GM19397 (cell line): ENCODE measurements at regions not wholly inside any gene's neighbourhood (a gene's known extent, or its start where the extent isn't known, plus 50 kb on each side); places are given as distances from the start of the nearest gene placed in this dataset.

ENCODE experiments used
- ATAC-seq: cut with Tn5 transposase; IDR thresholded peaks from one replicate; pipeline ENCODE4 v1.9.1; 2021; ENCODE audit warnings: mild to moderate bottlenecking, moderate library complexity; ENCODE audit not compliant: unreplicated experiment

DNA sequence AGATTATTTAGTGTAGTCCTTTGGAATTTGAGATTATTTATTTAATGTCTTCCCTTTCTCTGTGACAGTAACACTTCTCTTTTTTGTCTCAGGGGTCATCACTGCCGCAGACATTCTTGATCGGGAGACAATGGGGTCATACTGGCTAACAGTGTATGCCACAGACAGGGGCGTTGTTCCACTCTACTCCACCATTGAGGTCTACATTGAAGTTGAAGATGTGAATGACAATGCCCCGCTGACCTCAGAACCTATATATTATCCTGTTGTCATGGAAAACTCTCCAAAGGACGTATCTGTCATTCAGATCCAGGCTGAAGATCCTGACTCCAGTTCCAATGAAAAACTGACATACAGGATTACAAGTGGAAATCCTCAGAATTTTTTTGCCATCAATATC, 299.9 kb downstream of the FAT3 start:
- no peak for ATAC-seq

- no peak for ATAC-seq
These were observed 302.8 kb downstream of the FAT3 start for GRCh38 chr11:92527467-92527866.

- ATAC-seq: no peak
These were observed 303.4 kb downstream of the FAT3 start for GRCh38 chr11:92528001-92528400.

DNA sequence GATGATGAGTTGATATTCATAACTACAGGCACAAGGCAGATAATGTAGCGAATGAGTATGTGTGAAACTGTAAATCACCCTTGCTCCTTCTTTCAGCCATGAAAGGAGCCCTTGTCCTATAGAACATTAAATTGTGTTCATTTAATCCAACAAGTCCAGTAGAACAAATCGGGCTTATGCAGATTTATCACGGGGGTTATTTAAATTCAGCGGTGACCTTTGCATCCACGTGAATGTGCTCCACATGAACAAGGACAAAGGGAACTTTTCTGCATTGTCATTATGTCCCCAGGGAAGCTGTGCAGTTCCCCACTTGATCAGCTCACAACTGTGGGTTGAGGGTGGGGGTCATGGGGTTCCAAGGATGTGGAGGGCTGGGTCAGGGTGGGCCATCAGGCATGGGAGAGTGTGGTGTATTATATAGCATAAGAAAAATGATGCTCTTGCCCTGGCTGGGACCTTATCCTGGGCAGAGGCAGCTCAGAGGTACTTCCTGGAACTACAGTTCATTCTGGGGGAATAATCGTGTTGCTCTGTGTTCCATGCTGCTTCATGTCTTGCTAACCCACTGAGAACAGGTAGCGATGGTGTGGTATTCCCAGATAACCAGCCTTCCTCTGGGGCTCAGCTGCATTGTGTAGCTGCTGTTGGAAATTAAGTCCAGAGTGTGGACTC, 306.6 kb downstream of the FAT3 start:
- no peak for ATAC-seq

- no peak for ATAC-seq
These were observed 309.2 kb downstream of the FAT3 start for GRCh38 chr11:92533657-92534335.

DNA sequence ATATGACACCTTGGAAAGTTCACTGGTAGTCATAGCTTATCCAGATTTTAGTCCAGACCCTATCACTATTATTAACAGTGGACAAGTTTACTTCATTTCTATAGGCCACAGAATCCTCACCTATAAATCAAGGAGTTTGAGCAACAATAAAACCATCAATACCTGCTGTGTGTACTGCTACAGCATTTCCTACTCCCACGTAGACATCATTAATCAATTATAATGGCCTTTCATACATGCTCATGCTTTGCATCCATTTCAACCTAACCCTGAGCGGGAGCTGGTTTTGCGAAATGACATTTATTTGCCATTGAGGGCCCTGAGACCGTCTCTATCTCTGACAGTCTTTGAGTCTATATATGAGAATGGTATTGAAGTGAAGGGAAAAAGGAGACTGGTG, 312.3 kb downstream of the FAT3 start:
- ATAC-seq: no peak

DNA sequence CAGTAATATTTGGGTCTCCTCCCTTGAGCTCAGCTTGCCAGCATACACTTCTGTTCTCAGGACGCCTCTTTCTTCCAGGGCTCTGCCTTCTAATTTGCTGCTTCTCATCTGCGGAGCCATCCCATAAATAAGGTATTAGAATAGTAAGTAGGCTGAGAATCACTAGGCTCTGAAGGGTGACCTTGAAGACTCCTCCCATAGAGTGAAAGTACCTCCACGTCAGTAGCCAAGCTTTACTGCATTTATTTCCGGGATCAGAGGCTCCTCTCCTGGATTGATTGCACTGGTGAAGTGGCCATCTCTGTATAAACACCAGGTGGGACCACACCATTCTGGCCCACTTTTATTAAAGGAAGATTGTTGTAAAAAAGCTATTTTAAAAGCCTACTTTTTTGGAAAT, 315.5 kb downstream of the FAT3 start:
- no peak for ATAC-seq

DNA sequence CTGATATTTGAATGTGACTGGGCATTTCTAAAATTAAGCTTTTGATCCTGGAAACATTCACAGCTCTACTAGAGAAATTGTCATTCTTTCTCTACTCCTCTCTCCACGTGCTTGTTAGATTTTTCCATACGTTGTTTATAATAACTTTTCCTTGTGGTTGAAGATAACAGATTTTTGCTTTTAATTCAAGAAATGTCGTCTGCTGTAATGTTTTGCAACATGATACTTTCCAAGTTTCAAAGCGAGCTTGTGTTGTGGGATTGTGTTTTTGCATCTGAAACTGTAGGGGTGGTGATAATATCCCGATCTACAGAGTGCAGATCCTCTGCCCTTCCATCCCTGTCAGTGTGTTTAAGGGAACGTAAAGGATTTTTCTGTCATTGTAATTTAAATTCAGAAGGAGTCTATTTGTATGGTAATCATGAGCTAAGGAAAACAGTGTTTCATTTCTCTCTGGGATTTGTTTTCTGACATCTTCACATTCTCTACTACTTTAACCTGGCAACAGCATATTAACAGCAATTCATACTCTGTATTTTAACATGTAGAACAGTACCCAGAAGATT, 321.4 kb downstream of the FAT3 start:
- ATAC-seq: no peak

DNA sequence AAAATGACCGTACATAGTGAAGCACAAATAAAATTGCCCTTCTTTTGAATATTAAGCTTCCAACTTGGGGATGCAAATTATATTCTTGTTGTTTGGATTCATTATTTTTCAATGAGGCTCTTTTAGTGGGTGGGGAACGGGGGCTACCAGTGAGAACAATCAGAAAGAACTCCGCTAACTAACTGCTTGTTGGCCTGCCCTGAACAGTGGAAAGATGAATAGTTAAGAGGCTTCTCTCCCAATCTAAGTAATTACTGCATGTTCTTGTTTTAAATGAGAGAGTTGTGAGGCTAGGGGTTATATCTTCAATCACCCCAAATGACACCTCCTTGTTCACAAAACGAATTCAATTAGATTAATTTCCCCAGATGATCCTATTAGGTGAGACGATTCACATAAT, 322.0 kb downstream of the FAT3 start:
- no peak for ATAC-seq

DNA sequence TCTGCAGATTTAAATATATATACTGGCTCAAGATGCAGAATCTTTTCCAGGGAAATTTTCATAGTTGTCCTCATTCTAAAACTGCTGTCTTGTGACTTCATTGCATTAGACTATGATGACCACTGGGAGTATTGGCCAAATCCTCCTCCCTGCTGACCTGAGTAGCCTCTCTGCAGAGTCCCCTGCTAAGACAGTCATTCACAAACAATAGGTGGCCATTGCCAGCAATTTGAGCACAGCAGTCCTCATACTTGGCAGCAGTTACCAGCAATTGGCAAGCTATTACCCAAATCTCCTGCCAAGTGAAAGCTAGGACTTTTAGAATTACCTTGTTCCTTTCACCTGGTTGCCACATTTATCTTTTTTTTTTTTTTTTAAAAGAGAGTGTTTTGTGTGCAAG, 325.8 kb downstream of the FAT3 start:
- no peak for ATAC-seq

DNA sequence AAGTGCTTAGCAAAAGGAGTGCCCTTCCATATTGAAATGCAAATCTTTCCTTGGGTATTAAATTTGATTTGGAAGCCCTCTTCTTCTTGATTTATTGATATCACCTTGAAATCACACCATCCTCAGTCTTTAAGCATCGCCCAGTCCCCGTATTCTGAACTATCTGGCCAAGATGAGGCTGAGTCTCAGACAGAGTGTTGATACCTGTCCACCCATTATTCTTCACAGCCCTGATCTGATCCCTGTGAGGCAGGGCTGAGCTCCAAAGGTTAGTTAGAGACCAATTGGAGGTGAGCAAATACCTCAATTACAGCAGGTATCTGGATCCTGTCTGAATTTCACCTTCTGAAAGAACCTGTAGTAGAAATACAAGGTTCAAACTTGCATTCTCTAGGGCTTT, 326.3 kb downstream of the FAT3 start:
- ATAC-seq: no peak

DNA sequence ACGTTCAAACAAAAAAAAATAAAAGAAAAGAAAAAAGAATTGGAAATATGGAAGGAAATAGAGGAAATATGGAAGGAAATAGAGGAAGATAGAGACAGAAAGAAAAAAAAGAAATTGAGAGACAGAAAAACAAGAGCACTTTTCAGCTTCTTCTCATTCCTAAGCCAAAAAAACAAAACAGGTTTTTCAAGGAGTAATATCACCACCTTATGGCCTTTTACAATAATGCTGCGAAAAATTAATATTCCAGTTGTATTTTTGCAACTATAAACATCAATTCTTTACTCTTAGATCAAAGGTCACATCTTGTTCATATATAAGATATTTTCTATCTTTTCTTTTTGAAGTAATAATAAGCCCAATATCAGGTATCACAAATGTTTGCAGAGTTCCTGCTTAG, 328.3 kb downstream of the FAT3 start:
- no peak for ATAC-seq

DNA sequence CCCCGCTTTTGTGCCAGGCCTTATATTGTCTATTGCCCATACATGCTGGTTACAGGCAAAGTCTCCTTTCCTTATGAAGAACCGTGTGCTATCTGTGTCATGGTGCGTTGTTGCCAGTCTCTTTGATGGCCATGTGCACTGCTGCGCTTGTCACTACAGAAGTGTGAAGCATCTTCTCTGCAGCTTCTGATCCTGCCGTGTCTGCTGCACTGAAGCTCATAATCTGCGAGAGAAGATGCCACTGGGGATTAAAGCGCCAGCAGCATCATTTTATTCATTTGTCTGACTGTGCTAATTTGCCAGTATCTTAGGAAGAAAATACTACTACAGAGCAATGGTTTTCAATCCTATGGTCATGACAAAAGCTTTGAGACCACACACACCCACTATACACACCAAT, 330.1 kb downstream of the FAT3 start:
- ATAC-seq: no peak

DNA sequence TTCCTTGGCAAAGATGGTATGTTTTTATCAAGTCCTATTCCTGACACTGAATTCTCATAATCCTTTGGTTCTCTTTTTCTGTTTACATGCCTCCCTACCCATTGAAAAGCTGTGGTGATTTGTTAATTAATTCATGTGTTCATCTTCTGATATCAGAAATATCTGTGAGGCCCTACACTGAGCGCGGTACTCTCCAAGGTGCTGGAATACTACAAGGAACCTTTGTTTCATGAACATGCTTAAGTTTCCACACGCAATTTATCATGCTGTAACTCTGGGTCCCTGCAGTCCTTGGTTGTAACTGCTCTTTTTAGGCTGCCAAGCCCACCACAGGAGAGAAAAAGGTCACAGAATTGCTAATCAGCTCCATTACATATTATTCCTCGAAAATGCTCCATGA, 331.8 kb downstream of the FAT3 start:
- no peak for ATAC-seq

- ATAC-seq: no peak
These were observed 333.3 kb downstream of the FAT3 start for GRCh38 chr11:92557879-92558278.

DNA sequence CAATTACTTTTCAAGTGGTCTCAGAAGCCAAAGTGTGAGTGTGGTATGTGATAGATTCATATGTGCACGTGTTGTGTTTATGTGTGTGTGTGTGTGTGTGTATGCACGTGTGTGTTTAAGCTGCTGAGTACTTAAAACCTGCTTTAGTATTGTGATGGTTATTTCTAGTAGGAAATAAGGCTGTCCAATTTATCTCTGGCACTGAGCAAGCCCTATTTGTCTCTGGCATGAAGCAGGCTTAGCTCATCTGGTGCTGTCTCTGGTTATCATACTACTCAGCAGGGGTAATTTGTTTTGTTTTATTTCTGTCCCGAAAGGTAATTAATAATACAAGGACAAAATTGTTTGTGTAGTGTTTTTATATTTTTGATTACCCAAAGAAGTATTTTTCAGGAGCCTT, 333.7 kb downstream of the FAT3 start:
- no peak for ATAC-seq

DNA sequence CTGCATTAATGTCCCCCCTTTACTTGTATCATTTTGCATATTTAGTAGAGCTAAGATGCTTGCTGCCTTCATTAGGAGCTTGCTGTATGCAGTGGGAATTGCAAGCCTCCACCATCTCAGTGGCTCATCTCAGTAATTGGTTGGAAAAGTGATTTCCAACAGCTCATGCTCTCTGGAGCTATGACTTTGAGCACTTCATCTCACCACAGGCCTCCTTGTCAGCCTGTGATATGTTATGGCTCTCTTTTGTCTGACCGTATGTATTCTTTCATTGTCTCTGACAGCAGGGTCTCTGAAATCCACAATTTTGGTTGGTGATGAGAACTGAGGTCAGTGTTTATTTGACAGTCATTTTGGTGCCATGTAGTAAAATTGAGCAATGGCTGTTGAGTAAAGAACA, 345.1 kb downstream of the FAT3 start:
- ATAC-seq: no peak

GRCh38 chr11:92572559-92572958, 347.9 kb downstream of the FAT3 start:
- no peak for ATAC-seq

GRCh38 chr11:92576315-92576714, 351.7 kb downstream of the FAT3 start:
- no peak for ATAC-seq

DNA sequence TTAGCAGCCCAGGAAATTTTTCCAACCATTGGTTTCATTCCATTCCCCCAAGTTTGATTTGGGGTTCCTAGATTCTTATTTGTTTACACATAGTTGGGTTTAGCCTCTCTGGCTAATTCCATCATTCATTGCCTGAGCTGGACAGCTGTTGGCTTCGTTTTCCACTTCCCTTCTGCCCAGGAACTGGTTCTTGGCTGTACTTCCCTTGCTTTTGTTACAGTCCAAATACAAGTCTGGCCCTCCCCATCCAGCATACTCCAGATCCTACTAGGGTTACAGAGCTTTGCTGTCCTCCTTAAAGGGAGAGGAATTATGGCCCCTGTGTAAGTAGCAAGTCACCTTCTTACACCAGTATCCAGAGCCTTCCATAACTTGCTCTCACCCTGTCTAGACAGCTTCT, 356.3 kb downstream of the FAT3 start:
- ATAC-seq: no peak

DNA sequence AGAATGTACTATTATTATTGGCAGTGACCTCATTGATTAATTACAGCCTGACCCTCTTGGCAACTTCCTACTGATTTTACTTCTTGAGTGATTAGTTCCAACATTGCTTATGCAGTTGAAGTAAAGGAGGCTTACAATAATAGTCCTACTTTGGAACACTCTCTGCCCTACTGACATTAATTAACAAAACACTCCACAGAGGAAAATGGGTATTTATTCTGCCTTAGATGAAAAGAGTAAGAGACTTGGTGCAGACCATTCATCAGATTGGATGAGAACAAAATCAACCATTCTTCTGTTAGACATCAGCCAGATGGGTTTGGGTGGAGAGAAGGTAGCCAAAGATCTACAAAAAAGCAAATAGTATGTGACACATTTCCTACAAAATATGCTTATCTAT, 363.8 kb downstream of the FAT3 start:
- no peak for ATAC-seq

- ATAC-seq: no peak
These were observed 364.9 kb downstream of the FAT3 start for GRCh38 chr11:92589512-92589911.

DNA sequence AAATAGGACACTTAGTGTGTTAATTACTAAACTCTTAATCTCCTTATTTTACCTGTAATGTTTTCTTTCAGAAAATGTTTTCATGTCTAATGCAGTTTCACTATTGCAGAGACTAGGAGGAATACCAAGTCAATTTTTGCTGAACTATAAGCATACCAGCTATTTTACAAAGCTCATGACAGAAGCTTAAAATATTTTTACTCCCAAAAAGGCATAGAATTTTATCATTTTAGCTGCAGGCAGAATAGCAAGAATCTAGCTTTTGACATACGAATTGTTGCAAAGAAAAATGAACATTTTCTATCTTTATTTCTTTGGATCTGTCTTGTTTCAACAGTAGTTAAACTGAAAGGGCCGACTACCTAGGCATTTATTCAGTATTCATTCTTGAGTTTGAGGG, 366.9 kb downstream of the FAT3 start:
- ATAC-seq: no peak
